Adrenal gland (tissue), 9 donors: ENCODE measurements at regions not wholly inside any gene's neighbourhood (a gene's known extent, or its start where the extent isn't known, plus 50 kb on each side); places are given as distances from the start of the nearest gene placed in this dataset.
"Not testable (repeated sequence)": the region's sequence is repeated elsewhere in the genome, so short reads cannot be mapped to it uniquely, and the experiment has no call there.

Experiments
- DNase-seq, 7 donors: peaks; one replicate each; pipeline ENCODE4 v3.0.0-alpha.2; 2019 to 2020
- H3K27ac ChIP-seq, 5 donors: fragments of 200-600 bp; sonication (generic) in 4 of 5; 1 replicate in 3 of 5; 2 replicates in 2 of 5; pipeline versions ENCODE4 v1.5.1 to v1.8.0; 2016 to 2020; ENCODE audit warnings: mild to moderate bottlenecking in 1 of 5
- H3K27me3 ChIP-seq: fragments of 200-600 bp; 2 replicates; pipeline ENCODE4 v1.8.0; 2021
- H3K36me3 ChIP-seq, 2 donors: fragments of 200-600 bp; replicated peaks in 1 of 2; 1 replicate in 1 of 2; 2 replicates in 1 of 2; pipeline versions ENCODE4 v1.5.1 to v1.8.0; 2018 to 2022
- H3K4me1 ChIP-seq, 2 donors: fragments of 200-600 bp; replicated peaks in 1 of 2; 1 replicate in 1 of 2; 2 replicates in 1 of 2; pipeline versions ENCODE4 v1.5.1 to v1.8.0; 2018 to 2021
- H3K4me3 ChIP-seq, 4 donors: fragments of 200-600 bp; sonication (generic) in 3 of 4; one replicate each; pipeline ENCODE4 v1.5.1; 2016 to 2018
- H3K9me3 ChIP-seq, 3 donors: fragments of 200-600 bp; sonication (generic) in 1 of 3; replicated peaks in 1 of 3; 1 replicate in 2 of 3; 2 replicates in 1 of 3; pipeline versions ENCODE4 v1.5.1 to v1.8.0; 2016 to 2021
- CTCF ChIP-seq, 6 experiments: fragments of 450-650 bp in 4 of 6; fragments of 200-600 bp in 2 of 6; sonication (generic) in 1 of 6; IDR thresholded peaks; 1 replicate in 5 of 6; 2 replicates in 1 of 6; pipeline versions ENCODE4 v1.5.1 to v1.8.0; 2016 to 2021; ENCODE audit warnings: antibody characterized with exemption in 6 of 6, mild to moderate bottlenecking in 2 of 6, moderate library complexity in 1 of 6
- POLR2A ChIP-seq, 2 donors: fragments of 450-650 bp; IDR thresholded peaks; one replicate each; pipeline ENCODE4 v1.6.1; 2017; ENCODE audit warnings: antibody characterized with exemption in 2 of 2, mild to moderate bottlenecking in 2 of 2, moderate library complexity in 1 of 2
- WGBS, 4 donors: extraction: QIAGEN DNeasy Blood & Tissue Kit in 2 of 4; methylation state at CpG; one replicate each; pipeline versions ENCODE4 v1.1.5 to v1.1.7; 2013 to 2017; 5-methylcytosine and 5-hydroxymethylcytosine counted together
- intact Hi-C, 2 donors: fragments of 100-400 bp; cut with DNase I; formaldehyde crosslinking; loops; one replicate each; pipeline versions ENCODE4 v1.14.1 to v1.15.0; 2022 to 2023
- donor health status: healthy with polysubstance abuse.
- donor health status: Bipolar disorder and iron deficiency.
- donor health status: DM: yes; HTN: yes; CAD: no.
- donor health status: DM: no; HTN: no; CAD: no.
- donor health status: DM: no; HTN: no; CAD: no.

- no peak for DNase-seq
- TF ChIP-seq POLR2A (IDR thresholded peaks at IDR 0.05) = no peak
- no peak for TF ChIP-seq CTCF (IDR thresholded peaks at IDR 0.05)
- no peaks in the 10 kb centered on the region for H3K27me3 ChIP-seq
- intact Hi-C loops = no loop called here
- no peak overlapping the region for H3K27ac ChIP-seq
- no peaks in the 10 kb centered on the region for H3K9me3 ChIP-seq
- H3K4me1 ChIP-seq = no peaks in the 10 kb centered on the region
- no peak overlapping the region for H3K4me3 ChIP-seq
- no peaks in the 10 kb centered on the region for H3K36me3 ChIP-seq
- 80 to 100% (median 85%) methylated on average over 1 of the region's 1 CpG for WGBS, 4 donors
Observed at GRCh38 chr4:99746443-99746842, 70.2 kb upstream of the DAPP1 start.

DNA sequence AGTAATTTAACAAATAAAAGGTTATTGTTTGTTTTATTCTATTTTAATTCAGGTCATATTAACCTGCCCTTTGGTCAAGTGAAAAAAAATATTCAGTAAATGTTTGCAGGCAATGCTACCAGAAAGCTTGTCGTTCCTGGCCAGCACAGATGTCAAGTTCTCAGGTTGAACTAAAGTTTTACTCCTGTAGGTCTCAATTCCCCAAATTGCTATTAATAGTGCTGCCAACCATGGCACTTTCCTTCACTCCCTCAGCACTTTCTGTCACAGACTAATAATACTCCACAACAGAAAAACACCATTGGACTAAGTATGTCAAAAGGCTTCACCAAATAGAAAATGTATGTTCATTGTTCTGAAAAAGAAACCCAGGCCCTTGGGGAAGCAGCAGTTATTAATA is 79.2 kb upstream of the C4orf54 start:
- Histone ChIP-seq H3K27me3 (no peaks in the 10 kb centered on the region), H3K4me3 (no peak overlapping the region), H3K4me1 (no peaks in the 10 kb centered on the region), H3K27ac (no peak overlapping the region), H3K9me3 (no peaks in the 10 kb centered on the region), H3K36me3 (no peaks in the 10 kb centered on the region)
- intact Hi-C loops = no loop called here
- no peak for DNase-seq
- 48 to 83% (median 79%) methylated on average over 1 of the region's 1 CpG for WGBS, 4 donors
- TF ChIP-seq POLR2A (IDR thresholded peaks at IDR 0.05) (no peak), CTCF (IDR thresholded peaks at IDR 0.05) (no peak)

GRCh38 chr4:99735822-99736221 is 78.2 kb upstream of the C4orf54 start:
- TF ChIP-seq POLR2A (IDR thresholded peaks at IDR 0.05) = no peak
- TF ChIP-seq CTCF (IDR thresholded peaks at IDR 0.05) = no peak
- DNase-seq = no peak
- no peaks in the 10 kb centered on the region for H3K9me3 ChIP-seq
- H3K4me1 ChIP-seq = no peaks in the 10 kb centered on the region
- H3K4me3 ChIP-seq = no peak overlapping the region
- intact Hi-C loops = no loop called here
- H3K27me3 ChIP-seq = no peaks in the 10 kb centered on the region
- no peak overlapping the region for H3K27ac ChIP-seq
- H3K36me3 ChIP-seq = no peaks in the 10 kb centered on the region

- WGBS, 4 donors = 87 to 98% (median 93%) methylated on average over 2 of the region's 2 CpGs
- no peak overlapping the region for H3K4me3 ChIP-seq
- H3K27me3 ChIP-seq = no peaks in the 10 kb centered on the region
- TF ChIP-seq CTCF (IDR thresholded peaks at IDR 0.05) (no peak), POLR2A (IDR thresholded peaks at IDR 0.05) (no peak)
- H3K9me3 ChIP-seq = no peaks in the 10 kb centered on the region
- H3K27ac ChIP-seq = no peak overlapping the region
- intact Hi-C loops = no loop called here
- no peaks in the 10 kb centered on the region for H3K36me3 ChIP-seq
- H3K4me1 ChIP-seq = no peaks in the 10 kb centered on the region
- DNase-seq = no peak
Observed at GRCh38 chr4:99734583-99735322, 77.1 kb upstream of the C4orf54 start.

- WGBS, 4 donors = 67 to 80% (median 74%) methylated on average over 4 of the region's 4 CpGs
- H3K27me3 ChIP-seq, H3K4me1 ChIP-seq, H3K9me3 ChIP-seq, H3K4me3 ChIP-seq, DNase-seq, H3K27ac ChIP-seq, H3K36me3 ChIP-seq, intact Hi-C loops: not testable (repeated sequence)
Observed at GRCh38 chr4:99733455-99733854, 75.8 kb upstream of the C4orf54 start.
